Activated naive CD4-positive, alpha-beta T cell treated with anti-CD3 and anti-CD28 coated beads, Interleukin-2, amount 10 ng/mL, durations not matched to agents 7 days and 5 days (primary cell): ENCODE measurements at regions not wholly inside any gene's neighbourhood (a gene's known extent, or its start where the extent isn't known, plus 50 kb on each side); places are given as distances from the start of the nearest gene placed in this dataset.

Experiments used
- CTCF ChIA-PET: fragments of 350-600 bp; sonication (Branson Sonifier 250); formaldehyde crosslinking; loops from one replicate; lab custom pipeline; 2021; ENCODE audit warnings: antibody characterized with exemption; lab: Charles Lee
- DNase-seq: peaks from one replicate; pipeline ENCODE4 v3.0.0-alpha.2; 2020
- H3K27ac Mint-ChIP-seq: one replicate; pipeline ENCODE4 v1.8.0; 2021; ENCODE audit warnings: mild to moderate bottlenecking, moderate library complexity, mixed read lengths
- H3K27me3 Mint-ChIP-seq: one replicate; pipeline ENCODE4 v1.8.0; 2021; ENCODE audit warnings: mild to moderate bottlenecking, mixed read lengths
- H3K36me3 Mint-ChIP-seq: one replicate; pipeline ENCODE4 v1.8.0; 2021; ENCODE audit warnings: mixed read lengths
- H3K4me1 Mint-ChIP-seq: one replicate; pipeline ENCODE4 v1.8.0; 2021; ENCODE audit warnings: mixed read lengths
- H3K4me3 Mint-ChIP-seq: one replicate; pipeline ENCODE4 v1.8.0; 2021; ENCODE audit warnings: mild to moderate bottlenecking, moderate library complexity, mixed read lengths
- H3K9me3 Mint-ChIP-seq: one replicate; pipeline ENCODE4 v1.8.0; 2021; ENCODE audit warnings: mixed read lengths

- CTCF ChIA-PET: no interaction called here
- Mint-ChIP-seq H3K36me3 (no peaks in the 10 kb centered on the region), H3K27ac (no peak overlapping the region), H3K4me3 (no peak overlapping the region), H3K4me1 (no peaks in the 10 kb centered on the region), H3K27me3 (no peaks in the 10 kb centered on the region), H3K9me3 (no peaks in the 10 kb centered on the region)
- no peak for DNase-seq
Observed at GRCh38 chrX:69076088-69076487, 89.2 kb downstream of the PJA1 start.

- no peaks in the 10 kb centered on the region for H3K4me1 Mint-ChIP-seq
- H3K4me3 Mint-ChIP-seq: no peak overlapping the region
- H3K27me3 Mint-ChIP-seq: no peaks in the 10 kb centered on the region
- H3K27ac Mint-ChIP-seq: no peak overlapping the region
- H3K9me3 Mint-ChIP-seq: no peaks in the 10 kb centered on the region
- no peaks in the 10 kb centered on the region for H3K36me3 Mint-ChIP-seq
- CTCF ChIA-PET: no interaction called here
- no peak for DNase-seq
Observed at GRCh38 chrX:69074726-69075125, 90.5 kb downstream of the PJA1 start.

- Mint-ChIP-seq H3K9me3 (no peaks in the 10 kb centered on the region), H3K27ac (no peak overlapping the region), H3K4me1 (no peaks in the 10 kb centered on the region), H3K36me3 (no peaks in the 10 kb centered on the region), H3K27me3 (no peaks in the 10 kb centered on the region), H3K4me3 (no peak overlapping the region)
- CTCF ChIA-PET: no interaction called here
- no peak for DNase-seq
Observed at GRCh38 chrX:69073721-69074120, 91.5 kb downstream of the PJA1 start.

- Mint-ChIP-seq H3K4me1 (no peaks in the 10 kb centered on the region), H3K36me3 (no peaks in the 10 kb centered on the region), H3K27ac (no peak overlapping the region), H3K9me3 (no peaks in the 10 kb centered on the region), H3K4me3 (no peak overlapping the region), H3K27me3 (no peaks in the 10 kb centered on the region)
- CTCF ChIA-PET: no interaction called here
- no peak for DNase-seq
Observed at GRCh38 chrX:69073241-69073640, 92.0 kb downstream of the PJA1 start.

- H3K27me3 Mint-ChIP-seq: no peaks in the 10 kb centered on the region
- H3K4me3 Mint-ChIP-seq: no peak overlapping the region
- CTCF ChIA-PET: no interaction called here
- DNase-seq: no peak
- no peaks in the 10 kb centered on the region for H3K36me3 Mint-ChIP-seq
- no peaks in the 10 kb centered on the region for H3K9me3 Mint-ChIP-seq
- no peaks in the 10 kb centered on the region for H3K4me1 Mint-ChIP-seq
- H3K27ac Mint-ChIP-seq: no peak overlapping the region
Observed at GRCh38 chrX:69072486-69073006, 92.7 kb downstream of the PJA1 start.

- Mint-ChIP-seq H3K27ac (no peak overlapping the region), H3K36me3 (no peaks in the 10 kb centered on the region), H3K4me3 (no peak overlapping the region), H3K4me1 (no peaks in the 10 kb centered on the region), H3K27me3 (no peaks in the 10 kb centered on the region), H3K9me3 (no peaks in the 10 kb centered on the region)
- CTCF ChIA-PET: no interaction called here
- no peak for DNase-seq
Observed at GRCh38 chrX:69070949-69071650, 94.2 kb downstream of the PJA1 start.

- Mint-ChIP-seq H3K4me3 (no peak overlapping the region), H3K27me3 (no peaks in the 10 kb centered on the region), H3K4me1 (no peaks in the 10 kb centered on the region), H3K9me3 (no peaks in the 10 kb centered on the region), H3K27ac (no peak overlapping the region), H3K36me3 (no peaks in the 10 kb centered on the region)
- CTCF ChIA-PET: no interaction called here
- DNase-seq: no peak
Observed at GRCh38 chrX:69069876-69070275, 95.4 kb downstream of the PJA1 start.

GRCh38 chrX:69069086-69069445 lies 96.2 kb downstream of the PJA1 start:
- Mint-ChIP-seq H3K4me1 (no peaks in the 10 kb centered on the region), H3K9me3 (no peaks in the 10 kb centered on the region), H3K27ac (no peak overlapping the region), H3K27me3 (no peaks in the 10 kb centered on the region), H3K36me3 (no peaks in the 10 kb centered on the region), H3K4me3 (no peak overlapping the region)
- CTCF ChIA-PET: no interaction called here
- no peak for DNase-seq

GRCh38 chrX:69068301-69069085 lies 96.8 kb downstream of the PJA1 start:
- Mint-ChIP-seq H3K27me3 (no peaks in the 10 kb centered on the region), H3K9me3 (no peaks in the 10 kb centered on the region), H3K27ac (no peak overlapping the region), H3K4me1 (no peaks in the 10 kb centered on the region), H3K36me3 (no peaks in the 10 kb centered on the region), H3K4me3 (no peak overlapping the region)
- CTCF ChIA-PET: no interaction called here
- DNase-seq: no peak

- Mint-ChIP-seq H3K27ac (no peak overlapping the region), H3K4me1 (no peaks in the 10 kb centered on the region), H3K4me3 (no peak overlapping the region), H3K9me3 (no peaks in the 10 kb centered on the region), H3K27me3 (no peaks in the 10 kb centered on the region), H3K36me3 (no peaks in the 10 kb centered on the region)
- CTCF ChIA-PET: no interaction called here
- DNase-seq: no peak
Observed at GRCh38 chrX:69067841-69068240, 97.4 kb downstream of the PJA1 start.

- H3K9me3 Mint-ChIP-seq: no peaks in the 10 kb centered on the region
- H3K27ac Mint-ChIP-seq: no peak overlapping the region
- no peak overlapping the region for H3K4me3 Mint-ChIP-seq
- DNase-seq: no peak
- CTCF ChIA-PET: no interaction called here
- H3K27me3 Mint-ChIP-seq: no peaks in the 10 kb centered on the region
- no peaks in the 10 kb centered on the region for H3K4me1 Mint-ChIP-seq
- no peaks in the 10 kb centered on the region for H3K36me3 Mint-ChIP-seq
Observed at GRCh38 chrX:69066966-69067525, 98.2 kb downstream of the PJA1 start.

GRCh38 chrX:69066021-69066757 lies 99.1 kb downstream of the PJA1 start:
- no peak for DNase-seq
- H3K36me3 Mint-ChIP-seq: no peaks in the 10 kb centered on the region
- no peak overlapping the region for H3K27ac Mint-ChIP-seq
- H3K27me3 Mint-ChIP-seq: no peaks in the 10 kb centered on the region
- CTCF ChIA-PET: no interaction called here
- no peaks in the 10 kb centered on the region for H3K4me1 Mint-ChIP-seq
- no peak overlapping the region for H3K4me3 Mint-ChIP-seq
- no peaks in the 10 kb centered on the region for H3K9me3 Mint-ChIP-seq

- no peak overlapping the region for H3K4me3 Mint-ChIP-seq
- H3K36me3 Mint-ChIP-seq: no peaks in the 10 kb centered on the region
- no peaks in the 10 kb centered on the region for H3K9me3 Mint-ChIP-seq
- H3K4me1 Mint-ChIP-seq: no peaks in the 10 kb centered on the region
- CTCF ChIA-PET: no interaction called here
- DNase-seq: no peak
- H3K27me3 Mint-ChIP-seq: no peaks in the 10 kb centered on the region
- no peak overlapping the region for H3K27ac Mint-ChIP-seq
Observed at GRCh38 chrX:69065451-69065850, 99.8 kb downstream of the PJA1 start.

GRCh38 chrX:69063486-69063885 lies 101.8 kb downstream of the PJA1 start:
- no peaks in the 10 kb centered on the region for H3K27me3 Mint-ChIP-seq
- CTCF ChIA-PET: no interaction called here
- no peak overlapping the region for H3K27ac Mint-ChIP-seq
- H3K9me3 Mint-ChIP-seq: no peaks in the 10 kb centered on the region
- H3K36me3 Mint-ChIP-seq: no peaks in the 10 kb centered on the region
- DNase-seq: no peak
- no peak overlapping the region for H3K4me3 Mint-ChIP-seq
- H3K4me1 Mint-ChIP-seq: no peaks in the 10 kb centered on the region
